Esophagus (tissue), 2 donors: ENCODE measurements at regions not wholly inside any gene's neighbourhood (a gene's known extent, or its start where the extent isn't known, plus 50 kb on each side); places are given as distances from the start of the nearest gene placed in this dataset.

ENCODE experiments used
- H3K27ac ChIP-seq, 2 donors: one replicate each; pipeline ENCODE4 v1.5.1; 2013; ENCODE audit warnings: low read depth in 2 of 2, mild to moderate bottlenecking in 2 of 2, inconsistent platforms in 1 of 2, low read length in 1 of 2, moderate library complexity in 1 of 2
- H3K27me3 ChIP-seq, 2 donors: one replicate each; pipeline ENCODE4 v1.6.1; 2013; ENCODE audit warnings: low read length in 2 of 2, control low read depth in 1 of 2, mild to moderate bottlenecking in 1 of 2; ENCODE audit not compliant: insufficient read depth in 2 of 2, control insufficient read depth in 1 of 2
- H3K36me3 ChIP-seq, 2 donors: one replicate each; pipeline ENCODE4 v1.6.1; 2013; ENCODE audit warnings: low read length in 1 of 2; ENCODE audit not compliant: control insufficient read depth in 2 of 2, insufficient read depth in 2 of 2
- H3K4me1 ChIP-seq, 2 donors: one replicate each; pipeline ENCODE4 v1.6.1; 2013; ENCODE audit warnings: low read length in 1 of 2; ENCODE audit not compliant: control insufficient read depth in 2 of 2, insufficient read depth in 2 of 2
- H3K4me3 ChIP-seq, 2 donors: one replicate each; pipeline ENCODE4 v1.5.1; 2013; ENCODE audit warnings: low read length in 2 of 2, mild to moderate bottlenecking in 2 of 2, low read depth in 1 of 2, moderate library complexity in 1 of 2
- H3K9me3 ChIP-seq, 2 donors: one replicate each; pipeline ENCODE4 v1.6.1; 2013; ENCODE audit warnings: mild to moderate bottlenecking in 2 of 2, low read depth in 1 of 2, low read length in 1 of 2, moderate library complexity in 1 of 2; ENCODE audit not compliant: control insufficient read depth in 2 of 2, insufficient read depth in 1 of 2
- WGBS, 2 donors: extraction: QIAGEN DNeasy Blood & Tissue Kit; methylation state at CpG; one replicate each; pipeline ENCODE4 v1.1.7; 2013; 5-methylcytosine and 5-hydroxymethylcytosine counted together
- donor health status: healthy with polysubstance abuse.
- donor health status: Bipolar disorder and iron deficiency.

GRCh38 chr4:126221717-126222340, 907.1 kb downstream of the FAT4 start:
- Histone ChIP-seq H3K4me1 (no peaks in the 10 kb centered on the region), H3K27me3 (no peaks in the 10 kb centered on the region), H3K27ac (no peak overlapping the region), H3K4me3 (no peak overlapping the region), H3K9me3 (no peaks in the 10 kb centered on the region), H3K36me3 (no peaks in the 10 kb centered on the region)
- WGBS, 2 donors = 32 to 36% methylated on average over 1 of the region's 1 CpG

- no peaks in the 10 kb centered on the region for H3K9me3 ChIP-seq
- no peaks in the 10 kb centered on the region for H3K4me1 ChIP-seq
- 78 to 84% methylated on average over 2 of the region's 2 CpGs for WGBS, 2 donors
- no peak overlapping the region for H3K4me3 ChIP-seq
- no peak overlapping the region for H3K27ac ChIP-seq
- H3K36me3 ChIP-seq = no peaks in the 10 kb centered on the region
- H3K27me3 ChIP-seq = no peaks in the 10 kb centered on the region
These were observed 909.1 kb downstream of the FAT4 start for GRCh38 chr4:126223784-126224407.

GRCh38 chr4:126227428-126227827, 912.7 kb downstream of the FAT4 start:
- Histone ChIP-seq H3K9me3 (no peaks in the 10 kb centered on the region), H3K4me1 (no peaks in the 10 kb centered on the region), H3K27me3 (no peaks in the 10 kb centered on the region), H3K27ac (no peak overlapping the region), H3K36me3 (no peaks in the 10 kb centered on the region), H3K4me3 (no peak overlapping the region)
- 84 to 89% methylated on average over 4 of the region's 4 CpGs for WGBS, 2 donors

GRCh38 chr4:126230269-126230668, 915.5 kb downstream of the FAT4 start:
- no peak overlapping the region for H3K4me3 ChIP-seq
- H3K9me3 ChIP-seq = no peaks in the 10 kb centered on the region
- no peaks in the 10 kb centered on the region for H3K27me3 ChIP-seq
- no peak overlapping the region for H3K27ac ChIP-seq
- WGBS, 2 donors = 90 to 94% methylated on average over 1 of the region's 1 CpG
- no peaks in the 10 kb centered on the region for H3K36me3 ChIP-seq
- no peaks in the 10 kb centered on the region for H3K4me1 ChIP-seq

- Histone ChIP-seq H3K4me1 (no peaks in the 10 kb centered on the region), H3K27ac (no peak overlapping the region), H3K27me3 (no peaks in the 10 kb centered on the region), H3K4me3 (no peak overlapping the region), H3K36me3 (no peaks in the 10 kb centered on the region), H3K9me3 (no peaks in the 10 kb centered on the region)
- 86 to 90% methylated on average over 2 of the region's 2 CpGs for WGBS, 2 donors
These were observed 918.7 kb downstream of the FAT4 start for GRCh38 chr4:126233483-126233882.

GRCh38 chr4:126238013-126238412, 923.3 kb downstream of the FAT4 start:
- Histone ChIP-seq H3K27me3 (no peaks in the 10 kb centered on the region), H3K4me3 (no peak overlapping the region), H3K36me3 (no peaks in the 10 kb centered on the region), H3K4me1 (no peaks in the 10 kb centered on the region), H3K9me3 (no peaks in the 10 kb centered on the region), H3K27ac (no peak overlapping the region)

- Histone ChIP-seq H3K4me1 (no peaks in the 10 kb centered on the region), H3K4me3 (no peak overlapping the region), H3K9me3 (no peaks in the 10 kb centered on the region), H3K27ac (no peak overlapping the region), H3K27me3 (no peaks in the 10 kb centered on the region), H3K36me3 (no peaks in the 10 kb centered on the region)
- WGBS, 2 donors = 74 to 79% methylated on average over 2 of the region's 2 CpGs
These were observed 926.9 kb downstream of the FAT4 start for GRCh38 chr4:126241634-126242033.

- no peak overlapping the region for H3K27ac ChIP-seq
These were observed 928.1 kb downstream of the FAT4 start for GRCh38 chr4:126242679-126243390.

GRCh38 chr4:126247409-126247808, 932.7 kb downstream of the FAT4 start:
- WGBS, 2 donors = 79 to 93% methylated on average over 3 of the region's 3 CpGs
- Histone ChIP-seq H3K4me3 (no peak overlapping the region), H3K36me3 (no peaks in the 10 kb centered on the region), H3K9me3 (no peaks in the 10 kb centered on the region), H3K27me3 (no peaks in the 10 kb centered on the region), H3K27ac (no peak overlapping the region), H3K4me1 (no peaks in the 10 kb centered on the region)

More at GRCh38 chr4:126242679-126243390, 928.1 kb downstream of the FAT4 start:
- H3K4me1 ChIP-seq = no peaks in the 10 kb centered on the region
- H3K27me3 ChIP-seq = no peaks in the 10 kb centered on the region
- no peak overlapping the region for H3K4me3 ChIP-seq
- no peaks in the 10 kb centered on the region for H3K9me3 ChIP-seq
- 65 to 66% methylated on average over 7 of the region's 7 CpGs for WGBS, 2 donors
- no peaks in the 10 kb centered on the region for H3K36me3 ChIP-seq

- H3K4me3 ChIP-seq = no peak overlapping the region
- no peaks in the 10 kb centered on the region for H3K36me3 ChIP-seq
- no peak overlapping the region for H3K27ac ChIP-seq
- H3K27me3 ChIP-seq = no peaks in the 10 kb centered on the region
- no peaks in the 10 kb centered on the region for H3K4me1 ChIP-seq
- no peaks in the 10 kb centered on the region for H3K9me3 ChIP-seq
- WGBS, 2 donors = 86 to 92% methylated on average over 2 of the region's 2 CpGs
These were observed 935.3 kb downstream of the FAT4 start for GRCh38 chr4:126250006-126250405.
